HEK293 (cell line): ENCODE measurements at regions not wholly inside any gene's neighbourhood (a gene's known extent, or its start where the extent isn't known, plus 50 kb on each side); places are given as distances from the start of the nearest gene placed in this dataset.

Experiments used
- CTCF ChIA-PET: fragments of 350-600 bp; formaldehyde crosslinking; extraction: SDS; loops from one replicate; lab custom pipeline; 2021; ENCODE audit warnings: antibody characterized with exemption; lab: Yijun Ruan, JAX
- POLR2A ChIA-PET: fragments of 300-600 bp; formaldehyde crosslinking; extraction: SDS; loops from one replicate; lab custom pipeline; 2020; ENCODE audit warnings: antibody characterized with exemption, inconsistent platforms; lab: Yijun Ruan, JAX
- H3K27ac ChIP-seq: fragments of 200-500 bp; sonication (Bioruptor generic); 2 replicates; pipeline ENCODE4 v1.5.1; 2014; ENCODE audit warnings: low read depth, low read length, control low read depth, inconsistent platforms; ENCODE audit errors: extremely low read depth
- H3K36me3 ChIP-seq, 2 experiments: fragments of 200-500 bp in 1 of 2; sonication (Bioruptor generic) in 1 of 2; 1 replicate in 1 of 2; 2 replicates in 1 of 2; pipeline ENCODE4 v1.5.1; 2014 to 2017; ENCODE audit warnings: inconsistent platforms in 2 of 2, low read length in 2 of 2; ENCODE audit not compliant: control insufficient read depth in 2 of 2, insufficient read depth in 1 of 2
- H3K4me1 ChIP-seq: fragments of 200-500 bp; sonication (Bioruptor generic); 2 replicates; pipeline ENCODE4 v1.5.1; 2014; ENCODE audit warnings: mild to moderate bottlenecking, low read length, inconsistent platforms; ENCODE audit not compliant: control insufficient read depth, insufficient read depth
- H3K4me3 ChIP-seq: 2 replicates; pipeline ENCODE4 v1.5.1; 2011; ENCODE audit warnings: low read depth, mild to moderate bottlenecking, control low read depth, low read length, moderate library complexity
- H3K9me3 ChIP-seq: fragments of 200-500 bp; sonication (Bioruptor generic); 2 replicates; pipeline ENCODE4 v1.5.1; 2014; ENCODE audit warnings: low read depth, low read length, inconsistent platforms; ENCODE audit not compliant: control insufficient read depth, insufficient read depth
- KLF8 ChIP-seq: fragments of 450-650 bp; formaldehyde crosslinking; IDR thresholded peaks from 2 replicates; pipeline ENCODE4 v1.5.1; 2016; ENCODE audit warnings: missing biosample characterization, missing genetic modification characterization
- SCRT2 ChIP-seq: fragments of 450-650 bp; formaldehyde crosslinking; IDR thresholded peaks from 2 replicates; pipeline ENCODE4 v1.5.1; 2016; ENCODE audit warnings: missing biosample characterization, missing genetic modification characterization
- SP3 ChIP-seq: fragments of 450-650 bp; formaldehyde crosslinking; IDR thresholded peaks from 2 replicates; pipeline ENCODE4 v1.5.1; 2016; ENCODE audit warnings: missing biosample characterization, missing genetic modification characterization
- ZBTB20 ChIP-seq: fragments of 450-650 bp; formaldehyde crosslinking; IDR thresholded peaks from 2 replicates; pipeline ENCODE4 v1.5.1; 2016; ENCODE audit warnings: missing biosample characterization, missing genetic modification characterization
- ZBTB21 ChIP-seq: fragments of 450-650 bp; formaldehyde crosslinking; IDR thresholded peaks from 2 replicates; pipeline ENCODE4 v1.5.1; 2017; ENCODE audit warnings: missing biosample characterization, missing genetic modification characterization
- ZNF10 ChIP-seq: fragments of 450-650 bp; formaldehyde crosslinking; IDR thresholded peaks from 2 replicates; pipeline ENCODE4 v1.5.1; 2017; ENCODE audit warnings: missing biosample characterization, missing genetic modification characterization
- ZNF112 ChIP-seq: fragments of 450-650 bp; formaldehyde crosslinking; IDR thresholded peaks from 2 replicates; pipeline ENCODE4 v1.5.0; 2017; ENCODE audit warnings: missing biosample characterization, missing genetic modification characterization
- ZNF169 ChIP-seq: fragments of 450-650 bp; formaldehyde crosslinking; IDR thresholded peaks from 2 replicates; pipeline ENCODE4 v1.5.1; 2016; ENCODE audit warnings: missing biosample characterization, missing genetic modification characterization
- ZNF266 ChIP-seq: fragments of 450-650 bp; formaldehyde crosslinking; IDR thresholded peaks from 2 replicates; pipeline ENCODE4 v1.5.1; 2016; ENCODE audit warnings: missing biosample characterization, missing genetic modification characterization, low read depth
- ZNF404 ChIP-seq: fragments of 450-650 bp; formaldehyde crosslinking; IDR thresholded peaks from 2 replicates; pipeline ENCODE4 v1.5.1; 2017; ENCODE audit warnings: missing biosample characterization, missing genetic modification characterization
- ZNF433 ChIP-seq: fragments of 450-650 bp; formaldehyde crosslinking; IDR thresholded peaks from 2 replicates; pipeline ENCODE4 v1.5.1; 2016; ENCODE audit warnings: missing biosample characterization, missing genetic modification characterization, low read depth
- ZNF544 ChIP-seq: fragments of 450-650 bp; formaldehyde crosslinking; IDR thresholded peaks from 2 replicates; pipeline ENCODE4 v1.5.0; 2017; ENCODE audit warnings: missing biosample characterization, missing genetic modification characterization
- ZNF791 ChIP-seq: fragments of 450-650 bp; formaldehyde crosslinking; IDR thresholded peaks from 2 replicates; pipeline ENCODE4 v1.5.1; 2016; ENCODE audit warnings: missing biosample characterization, missing genetic modification characterization
- TF ChIP-seq, protein P1 (sequence below): fragments of 450-650 bp; formaldehyde crosslinking; IDR thresholded peaks from 2 replicates; pipeline ENCODE4 v1.5.1; 2017; ENCODE audit warnings: missing biosample characterization, mild to moderate bottlenecking, missing genetic modification characterization, moderate library complexity
- TF ChIP-seq, protein P2 (sequence below): fragments of 450-650 bp; formaldehyde crosslinking; IDR thresholded peaks from 2 replicates; pipeline ENCODE4 v1.5.1; 2016; ENCODE audit warnings: missing biosample characterization, missing genetic modification characterization

DNA sequence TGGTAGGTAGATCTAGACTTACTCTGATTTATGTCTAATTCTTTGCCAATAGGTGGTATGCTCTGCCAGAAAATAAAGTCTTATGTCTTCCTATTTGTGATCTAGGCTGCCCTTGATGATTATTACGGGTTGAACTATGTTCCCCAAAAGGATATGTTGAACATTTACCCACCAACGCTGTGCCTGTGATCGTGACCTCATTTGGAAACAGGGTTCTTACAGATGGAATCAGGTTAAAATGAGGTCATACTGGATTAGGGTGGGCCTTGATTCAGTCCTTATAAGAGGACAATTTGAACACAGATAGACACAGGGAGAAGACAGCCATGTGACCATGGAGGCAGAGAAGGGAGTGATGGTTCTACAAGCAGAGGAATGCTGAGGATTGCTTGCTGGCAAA lies 95.1 kb upstream of the BCAR3 start:
- no peak overlapping the region for H3K27ac ChIP-seq
- H3K4me1 ChIP-seq: peaks cover 7% of the 10 kb centered on the region; the same call in 1 of the 2 replicates
- ChIA-PET POLR2A (no interaction called here), CTCF (interaction anchor here (0.6 to 0.9 kb wide), 3 partner anchors 147 to 472 kb away, joined by 3 read pairs; no protein-coding TSS in a partner anchor)
- TF ChIP-seq ZNF433 (tag by site-specific recombination): no peak
- TF ChIP-seq SP3 (tag by site-specific recombination): no peak
- peak; percentile 29; the same call in 1 of the 2 replicates for TF ChIP-seq ZBTB21 (tag by site-specific recombination)
- no peaks in the 10 kb centered on the region for H3K9me3 ChIP-seq
- H3K4me3 ChIP-seq: no peak overlapping the region
- no peaks in the 10 kb centered on the region for H3K36me3 ChIP-seq

DNA sequence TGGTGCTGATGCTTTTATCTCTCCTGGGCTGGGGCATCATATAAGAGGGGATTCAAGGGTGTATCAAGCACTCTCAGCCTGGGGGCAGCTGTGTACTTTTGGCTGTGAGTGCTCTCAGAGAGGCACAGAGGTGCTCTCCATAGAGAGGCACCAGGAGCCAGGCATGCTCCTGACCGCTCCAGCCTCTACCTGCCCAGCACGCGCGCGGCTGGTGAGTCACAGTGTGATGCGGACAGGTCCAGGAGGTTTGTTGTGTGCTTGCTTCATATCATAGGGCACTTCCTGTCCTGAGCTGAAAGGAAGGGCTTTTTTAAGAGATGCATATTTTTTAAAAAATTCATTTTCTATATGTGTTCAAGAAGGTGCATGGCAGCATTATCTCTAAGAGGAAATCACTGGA lies 93.6 kb upstream of the BCAR3 start:
- TF ChIP-seq ZBTB20 (tag by site-specific recombination) (no peak), ZNF266 (tag by site-specific recombination) (no peak), KLF8 (no peak), ZNF112 (tag by site-specific recombination) (no peak), ZNF10 (tag by site-specific recombination) (no peak), ZNF169 (tag by site-specific recombination) (no peak), ZNF791 (tag by site-specific recombination) (no peak), SCRT2 (tag by site-specific recombination) (no peak)
- TF ChIP-seq, all 188 proteins: peak for 0
- ChIA-PET POLR2A (no interaction called here), CTCF (interaction anchor here (0.6 to 0.7 kb wide), 2 partner anchors 25 to 150 kb away, joined by 3 read pairs; no protein-coding TSS in a partner anchor)
- Histone ChIP-seq H3K9me3 (no peaks in the 10 kb centered on the region), H3K4me1 (peaks cover 6% of the 10 kb centered on the region; the same call in 1 of the 2 replicates), H3K36me3 (no peaks in the 10 kb centered on the region), H3K4me3 (no peak overlapping the region), H3K27ac (no peak overlapping the region)

DNA sequence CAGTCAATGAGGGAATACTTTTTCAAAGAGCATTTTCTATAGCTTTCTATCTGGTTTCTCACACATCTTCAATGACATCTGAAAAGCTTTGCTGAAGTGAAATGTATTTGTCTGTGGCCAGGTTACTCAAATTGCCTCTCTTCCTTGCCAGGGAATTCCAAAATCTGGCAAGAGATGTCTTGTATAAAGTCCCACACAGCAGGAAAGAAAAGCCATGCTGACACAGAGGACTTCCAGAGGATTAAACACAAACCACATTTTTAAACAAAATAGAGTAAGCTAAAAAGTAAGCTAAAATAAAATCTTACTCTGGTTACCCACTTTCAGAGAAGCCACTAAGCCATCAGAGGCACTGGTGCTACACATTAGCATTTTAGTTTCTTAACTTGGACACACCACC lies 93.1 kb upstream of the BCAR3 start:
- Histone ChIP-seq H3K9me3 (no peaks in the 10 kb centered on the region), H3K27ac (no peak overlapping the region)
- TF ChIP-seq, protein P1, sequence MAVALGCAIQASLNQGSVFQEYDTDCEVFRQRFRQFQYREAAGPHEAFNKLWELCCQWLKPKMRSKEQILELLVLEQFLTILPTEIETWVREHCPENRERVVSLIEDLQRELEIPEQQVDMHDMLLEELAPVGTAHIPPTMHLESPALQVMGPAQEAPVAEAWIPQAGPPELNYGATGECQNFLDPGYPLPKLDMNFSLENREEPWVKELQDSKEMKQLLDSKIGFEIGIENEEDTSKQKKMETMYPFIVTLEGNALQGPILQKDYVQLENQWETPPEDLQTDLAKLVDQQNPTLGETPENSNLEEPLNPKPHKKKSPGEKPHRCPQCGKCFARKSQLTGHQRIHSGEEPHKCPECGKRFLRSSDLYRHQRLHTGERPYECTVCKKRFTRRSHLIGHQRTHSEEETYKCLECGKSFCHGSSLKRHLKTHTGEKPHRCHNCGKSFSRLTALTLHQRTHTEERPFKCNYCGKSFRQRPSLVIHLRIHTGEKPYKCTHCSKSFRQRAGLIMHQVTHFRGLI (tag by site-specific recombination): no peak
- TF ChIP-seq, protein P2, sequence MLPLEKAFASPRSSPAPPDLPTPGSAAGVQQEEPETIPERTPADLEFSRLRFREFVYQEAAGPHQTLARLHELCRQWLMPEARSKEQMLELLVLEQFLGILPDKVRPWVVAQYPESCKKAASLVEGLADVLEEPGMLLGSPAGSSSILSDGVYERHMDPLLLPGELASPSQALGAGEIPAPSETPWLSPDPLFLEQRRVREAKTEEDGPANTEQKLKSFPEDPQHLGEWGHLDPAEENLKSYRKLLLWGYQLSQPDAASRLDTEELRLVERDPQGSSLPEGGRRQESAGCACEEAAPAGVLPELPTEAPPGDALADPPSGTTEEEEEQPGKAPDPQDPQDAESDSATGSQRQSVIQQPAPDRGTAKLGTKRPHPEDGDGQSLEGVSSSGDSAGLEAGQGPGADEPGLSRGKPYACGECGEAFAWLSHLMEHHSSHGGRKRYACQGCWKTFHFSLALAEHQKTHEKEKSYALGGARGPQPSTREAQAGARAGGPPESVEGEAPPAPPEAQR (tag by site-specific recombination): no peak
- TF ChIP-seq ZNF544: no peak
- no peak for TF ChIP-seq ZNF404 (tag by site-specific recombination)
- TF ChIP-seq, all 188 proteins: peak for 0
- ChIA-PET CTCF (interaction anchor here (0.6 to 0.7 kb wide), 2 partner anchors 25 to 149 kb away, joined by 3 read pairs; no protein-coding TSS in a partner anchor), POLR2A (interaction anchor here (0.7 kb wide), 1 partner anchor 43 kb away, joined by 7 read pairs; no protein-coding TSS in a partner anchor)
- no peak overlapping the region for H3K4me3 ChIP-seq
- H3K4me1 ChIP-seq: peaks cover under 1% of the 10 kb centered on the region; the same call in 1 of the 2 replicates
- H3K36me3 ChIP-seq: no peaks in the 10 kb centered on the region
